Nephron (organoid): ENCODE measurements at regions not wholly inside any gene's neighbourhood (a gene's known extent, or its start where the extent isn't known, plus 50 kb on each side); places are given as distances from the start of the nearest gene placed in this dataset.

Experiments used
- H3K27ac Mint-ChIP-seq, 3 experiments: 2 replicates each; pipeline ENCODE4 v1.8.0; 2020; ENCODE audit warnings: mixed read lengths in 3 of 3, mild to moderate bottlenecking in 2 of 3, moderate library complexity in 1 of 3
- H3K27me3 Mint-ChIP-seq: 2 replicates; pipeline ENCODE4 v1.8.0; 2021; ENCODE audit warnings: low read depth, mild to moderate bottlenecking, moderate library complexity, mixed read lengths
- H3K36me3 Mint-ChIP-seq: 2 replicates; pipeline ENCODE4 v1.8.0; 2020; ENCODE audit warnings: low read depth, mixed read lengths
- H3K4me1 Mint-ChIP-seq: 2 replicates; pipeline ENCODE4 v1.8.0; 2020; ENCODE audit warnings: mixed read lengths
- H3K4me3 Mint-ChIP-seq, 3 experiments: 2 replicates each; pipeline ENCODE4 v1.8.0; 2020; ENCODE audit warnings: mild to moderate bottlenecking in 3 of 3, mixed read lengths in 3 of 3, moderate library complexity in 2 of 3
- H3K9me3 Mint-ChIP-seq: 2 replicates; pipeline ENCODE4 v1.8.0; 2020; ENCODE audit warnings: mixed read lengths
- CTCF ChIP-seq, 3 experiments: fragments of 200-600 bp; sonication (generic); IDR thresholded peaks; one replicate each; pipeline ENCODE4 v1.5.0; 2021; ENCODE audit warnings: antibody characterized with exemption in 3 of 3; ENCODE audit not compliant: unreplicated experiment in 3 of 3

- Mint-ChIP-seq H3K27me3 (no peaks in the 10 kb centered on the region), H3K27ac (peak overlapping the region in 2 of 3 experiments; percentile 3 to 5), H3K9me3 (no peaks in the 10 kb centered on the region), H3K36me3 (no peaks in the 10 kb centered on the region), H3K4me1 (peaks cover 19% of the 10 kb centered on the region), H3K4me3 (no peak overlapping the region)
- no peak for TF ChIP-seq CTCF (IDR thresholded peaks at IDR 0.05; ENCODE audit: unreplicated experiment in 3 of 3)
Measured at GRCh38 chr1:108082738-108083562, 117.2 kb downstream of the SLC25A24 start.

- Mint-ChIP-seq H3K27me3 (no peaks in the 10 kb centered on the region), H3K4me3 (no peak overlapping the region), H3K9me3 (no peaks in the 10 kb centered on the region), H3K4me1 (peaks cover 12% of the 10 kb centered on the region), H3K27ac (no peak overlapping the region), H3K36me3 (no peaks in the 10 kb centered on the region)
- no peak for TF ChIP-seq CTCF (IDR thresholded peaks at IDR 0.05; ENCODE audit: unreplicated experiment in 3 of 3)
Measured at GRCh38 chr1:108082001-108082400, 117.0 kb upstream of the VAV3 start.

- Mint-ChIP-seq H3K4me1 (peaks cover 12% of the 10 kb centered on the region), H3K4me3 (no peak overlapping the region), H3K9me3 (no peaks in the 10 kb centered on the region), H3K36me3 (no peaks in the 10 kb centered on the region), H3K27ac (no peak overlapping the region), H3K27me3 (no peaks in the 10 kb centered on the region)
- TF ChIP-seq CTCF (IDR thresholded peaks at IDR 0.05; ENCODE audit: unreplicated experiment in 3 of 3) = no peak
Measured at GRCh38 chr1:108080448-108080847, 115.5 kb upstream of the VAV3 start.

GRCh38 chr1:108079440-108080025, 114.6 kb upstream of the VAV3 start:
- TF ChIP-seq CTCF (IDR thresholded peaks at IDR 0.05; ENCODE audit: unreplicated experiment in 3 of 3) = no peak
- Mint-ChIP-seq H3K27me3 (no peaks in the 10 kb centered on the region), H3K27ac (peak overlapping the region in 1 of 3 experiments; percentile 28), H3K9me3 (no peaks in the 10 kb centered on the region), H3K36me3 (no peaks in the 10 kb centered on the region), H3K4me1 (peaks cover 12% of the 10 kb centered on the region), H3K4me3 (no peak overlapping the region)

- no peaks in the 10 kb centered on the region for H3K9me3 Mint-ChIP-seq
- no peak overlapping the region for H3K4me3 Mint-ChIP-seq
- H3K27me3 Mint-ChIP-seq = no peaks in the 10 kb centered on the region
- H3K27ac Mint-ChIP-seq = no peak overlapping the region
- TF ChIP-seq CTCF (IDR thresholded peaks at IDR 0.05; ENCODE audit: unreplicated experiment in 3 of 3) = no peak
- no peaks in the 10 kb centered on the region for H3K36me3 Mint-ChIP-seq
- peaks cover 8% of the 10 kb centered on the region for H3K4me1 Mint-ChIP-seq
Measured at GRCh38 chr1:108077991-108078390, 113.0 kb upstream of the VAV3 start.
